ENCODE measurements at regions not wholly inside any gene's neighbourhood (a gene's known extent, or its start where the extent isn't known, plus 50 kb on each side); places are given as distances from the start of the nearest gene placed in this dataset.

DNA sequence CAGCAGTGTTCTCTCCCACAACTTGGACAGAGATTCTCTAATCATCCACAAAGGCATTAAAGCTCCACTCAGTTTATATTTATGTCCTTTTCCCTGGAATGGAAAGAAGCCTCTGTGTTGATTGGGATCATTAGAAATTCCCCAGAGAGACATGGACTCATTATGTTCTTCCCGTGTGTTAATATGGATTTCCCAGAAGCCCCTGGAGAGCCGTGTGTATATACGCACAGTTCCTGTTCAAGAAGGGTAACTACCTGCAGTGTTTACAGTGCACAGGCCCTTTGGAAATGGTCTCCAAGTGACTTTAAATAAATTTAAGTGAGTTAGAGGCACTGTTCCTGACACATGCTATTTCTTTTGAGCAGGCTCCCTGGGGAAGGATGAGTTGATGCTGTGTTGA is 428.0 kb upstream of the TMTC1 start:
- DNase-seq (ENCODE audit: low spot score in 2 of 2, unreplicated experiment in 2 of 2), result no peak
- TF ChIP-seq, protein P1, sequence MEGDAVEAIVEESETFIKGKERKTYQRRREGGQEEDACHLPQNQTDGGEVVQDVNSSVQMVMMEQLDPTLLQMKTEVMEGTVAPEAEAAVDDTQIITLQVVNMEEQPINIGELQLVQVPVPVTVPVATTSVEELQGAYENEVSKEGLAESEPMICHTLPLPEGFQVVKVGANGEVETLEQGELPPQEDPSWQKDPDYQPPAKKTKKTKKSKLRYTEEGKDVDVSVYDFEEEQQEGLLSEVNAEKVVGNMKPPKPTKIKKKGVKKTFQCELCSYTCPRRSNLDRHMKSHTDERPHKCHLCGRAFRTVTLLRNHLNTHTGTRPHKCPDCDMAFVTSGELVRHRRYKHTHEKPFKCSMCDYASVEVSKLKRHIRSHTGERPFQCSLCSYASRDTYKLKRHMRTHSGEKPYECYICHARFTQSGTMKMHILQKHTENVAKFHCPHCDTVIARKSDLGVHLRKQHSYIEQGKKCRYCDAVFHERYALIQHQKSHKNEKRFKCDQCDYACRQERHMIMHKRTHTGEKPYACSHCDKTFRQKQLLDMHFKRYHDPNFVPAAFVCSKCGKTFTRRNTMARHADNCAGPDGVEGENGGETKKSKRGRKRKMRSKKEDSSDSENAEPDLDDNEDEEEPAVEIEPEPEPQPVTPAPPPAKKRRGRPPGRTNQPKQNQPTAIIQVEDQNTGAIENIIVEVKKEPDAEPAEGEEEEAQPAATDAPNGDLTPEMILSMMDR (IDR thresholded peaks at IDR 0.05; ENCODE audit: unreplicated experiment), result no peak
- Mint-ChIP-seq H3K4me3 (no peak overlapping the region), H3K9me3 (no peaks in the 10 kb centered on the region), H3K4me1 (no peaks in the 10 kb centered on the region), H3K27ac (no peak overlapping the region), H3K36me3 (no peaks in the 10 kb centered on the region), H3K27me3 (ENCODE audit: low read depth) (peaks cover 4% of the 10 kb centered on the region)

DNA sequence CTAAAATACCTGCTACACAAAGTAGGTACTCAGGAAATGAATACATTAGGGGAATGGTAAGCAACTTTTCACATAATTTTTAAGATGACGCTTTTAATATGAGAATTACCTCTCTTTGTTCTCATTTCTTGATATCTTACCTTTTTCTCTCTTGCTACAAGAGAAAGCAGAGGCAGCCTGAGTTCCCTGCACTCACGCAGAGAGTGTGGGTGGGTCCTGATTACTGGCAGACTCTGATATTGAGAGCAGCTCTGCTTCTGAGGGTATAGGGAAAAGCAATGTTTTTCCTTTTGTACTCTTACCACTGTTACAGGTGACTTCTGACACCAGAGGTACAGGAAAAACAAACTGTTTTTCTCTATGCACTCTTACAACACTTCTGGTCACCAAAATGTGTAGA is 420.2 kb upstream of the TMTC1 start:
- no peaks in the 10 kb centered on the region for H3K9me3 Mint-ChIP-seq
- peaks cover 64% of the 10 kb centered on the region for H3K27me3 Mint-ChIP-seq (ENCODE audit: low read depth)
- no peaks in the 10 kb centered on the region for H3K36me3 Mint-ChIP-seq
- TF ChIP-seq, protein P1 (IDR thresholded peaks at IDR 0.05; ENCODE audit: unreplicated experiment), result no peak
- H3K4me3 Mint-ChIP-seq, result no peak overlapping the region
- no peaks in the 10 kb centered on the region for H3K4me1 Mint-ChIP-seq
- H3K27ac Mint-ChIP-seq, result no peak overlapping the region
- DNase-seq (ENCODE audit: low spot score in 2 of 2, unreplicated experiment in 2 of 2), result no peak

DNA sequence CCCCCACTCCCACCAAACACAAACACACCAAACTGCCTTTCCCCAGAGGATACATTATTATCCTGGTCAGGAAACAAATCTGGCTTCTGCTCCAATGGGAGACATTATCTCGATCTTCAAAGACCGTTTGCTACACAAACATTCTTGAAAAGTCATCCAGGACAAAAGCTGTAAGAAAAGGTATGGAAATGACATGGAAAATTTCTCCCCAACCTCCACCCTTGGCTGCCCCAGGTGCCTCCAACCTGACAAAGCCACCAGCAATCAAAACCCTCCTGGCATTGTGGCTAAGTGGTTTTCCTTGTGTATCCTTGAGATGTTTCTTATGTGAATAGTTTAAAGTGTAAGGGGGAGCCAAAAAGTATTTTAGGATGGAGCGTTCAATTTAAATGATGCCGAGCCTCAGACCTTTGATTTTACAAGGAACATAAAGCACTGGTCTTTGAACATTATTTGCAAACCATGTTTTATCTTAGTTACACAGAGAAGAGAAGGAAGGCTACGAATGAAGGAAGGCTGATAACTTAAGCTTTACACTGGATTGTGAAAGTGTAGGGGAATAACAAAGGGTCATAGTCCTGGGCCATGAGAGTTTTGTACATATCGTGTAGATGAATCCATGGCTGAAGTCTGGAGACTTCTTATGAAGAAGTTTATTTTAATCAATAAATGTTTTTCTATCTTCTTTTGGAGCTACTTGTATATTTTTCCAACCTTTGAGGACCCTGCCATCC is 418.9 kb upstream of the TMTC1 start:
- no peak for DNase-seq (ENCODE audit: low spot score in 2 of 2, unreplicated experiment in 2 of 2)
- Mint-ChIP-seq H3K9me3 (no peaks in the 10 kb centered on the region), H3K27ac (no peak overlapping the region), H3K27me3 (ENCODE audit: low read depth) (peaks cover 64% of the 10 kb centered on the region), H3K4me3 (no peak overlapping the region), H3K4me1 (no peaks in the 10 kb centered on the region), H3K36me3 (no peaks in the 10 kb centered on the region)
- TF ChIP-seq, protein P1 (IDR thresholded peaks at IDR 0.05; ENCODE audit: unreplicated experiment), result no peak

DNA sequence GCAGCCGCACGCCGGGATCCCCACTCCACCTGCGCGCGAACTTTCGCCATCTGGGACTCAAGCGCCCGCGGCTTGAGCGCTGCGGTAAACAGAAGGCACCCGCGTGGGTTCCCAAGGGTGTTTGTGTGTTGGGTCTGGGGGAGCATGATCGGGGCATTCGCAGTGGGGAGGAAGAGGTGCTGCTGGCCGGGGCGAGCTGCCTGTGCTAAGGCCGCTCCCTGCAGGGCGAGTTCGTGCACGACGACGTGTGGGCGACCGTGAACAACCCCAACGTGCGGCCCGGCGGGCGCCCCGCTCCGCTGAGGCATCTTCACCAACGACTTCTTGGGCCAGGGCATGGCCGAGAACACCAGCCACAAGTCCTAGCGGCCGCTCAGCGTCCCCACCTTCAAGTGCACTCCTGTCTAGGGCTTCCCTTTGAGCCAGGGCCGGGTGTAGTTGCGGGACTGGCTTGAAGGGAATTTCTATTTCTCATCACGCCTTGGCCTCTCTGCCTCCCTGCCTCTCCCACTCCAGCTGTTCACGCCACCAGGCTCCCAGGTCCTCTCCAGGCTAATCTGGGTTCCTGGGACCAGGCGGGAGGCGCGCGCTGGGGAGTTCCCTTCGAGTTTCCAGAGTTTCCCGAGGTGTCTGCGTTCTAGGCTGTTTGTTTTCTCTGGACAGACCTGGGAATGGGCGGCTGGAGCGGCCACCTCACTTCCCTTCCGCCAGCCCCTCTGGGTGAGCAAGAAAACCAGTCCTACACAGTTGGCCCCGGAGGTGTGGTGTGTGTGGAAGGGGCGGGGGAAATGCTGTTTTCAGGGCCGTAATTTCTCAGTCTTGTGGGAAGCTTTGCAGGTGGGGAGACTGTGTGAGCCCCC is 417.8 kb upstream of the TMTC1 start:
- Mint-ChIP-seq H3K36me3 (no peaks in the 10 kb centered on the region), H3K4me3 (peak overlapping the region; percentile 41), H3K27me3 (ENCODE audit: low read depth) (peaks cover 61% of the 10 kb centered on the region), H3K9me3 (no peaks in the 10 kb centered on the region), H3K4me1 (no peaks in the 10 kb centered on the region), H3K27ac (no peak overlapping the region)
- TF ChIP-seq, protein P1 (IDR thresholded peaks at IDR 0.05; ENCODE audit: unreplicated experiment), result no peak
- DNase-seq (ENCODE audit: low spot score in 2 of 2, unreplicated experiment in 2 of 2), result no peak

DNA sequence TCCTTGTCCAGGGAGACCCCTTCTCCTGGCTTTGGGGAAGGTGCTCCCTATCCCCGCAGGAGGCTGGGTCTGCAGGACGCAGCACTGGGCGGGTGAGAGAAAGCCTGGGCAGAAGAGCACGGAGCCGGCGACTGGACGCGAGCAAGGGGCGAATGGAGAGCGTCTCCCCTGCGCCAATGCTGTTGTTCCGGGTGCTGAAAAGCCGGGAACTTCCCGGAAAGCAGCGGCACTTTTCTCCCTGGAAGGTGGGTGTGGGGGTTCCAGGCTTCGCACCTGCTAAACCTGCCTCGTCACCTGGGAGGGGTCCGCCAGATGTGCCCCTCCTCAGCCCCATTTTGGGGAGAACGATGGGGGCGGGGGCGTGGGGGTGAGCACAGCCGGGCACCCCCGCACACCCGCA is 417.1 kb upstream of the TMTC1 start:
- Mint-ChIP-seq H3K27me3 (ENCODE audit: low read depth) (peaks cover 57% of the 10 kb centered on the region), H3K36me3 (no peaks in the 10 kb centered on the region), H3K4me3 (peak overlapping the region; percentile 58), H3K4me1 (no peaks in the 10 kb centered on the region), H3K27ac (no peak overlapping the region), H3K9me3 (no peaks in the 10 kb centered on the region)
- peak in 1 of 2 experiments; percentile 38 for DNase-seq (ENCODE audit: low spot score in 2 of 2, unreplicated experiment in 2 of 2)
- TF ChIP-seq, protein P1 (IDR thresholded peaks at IDR 0.05; ENCODE audit: unreplicated experiment), result no peak

Measured in mesothelial cell of epicardium (in vitro differentiated cells).